Stimulated activated CD4-positive, alpha-beta T cell treated with anti-CD3 and anti-CD28 coated beads, Interleukin-15, amount 100 ng/mL, for 1 hour (primary cell): ENCODE measurements at regions not wholly inside any gene's neighbourhood (a gene's known extent, or its start where the extent isn't known, plus 50 kb on each side); places are given as distances from the start of the nearest gene placed in this dataset.
"Not testable (repeated sequence)": the region's sequence is repeated elsewhere in the genome, so short reads cannot be mapped to it uniquely, and the experiment has no call there.

Experiments
- DNase-seq, 2 donors: peaks; one replicate each; pipeline ENCODE4 v3.0.0-alpha.2; 2020; ENCODE audit warnings: low read depth in 1 of 2, low spot score in 1 of 2

DNA sequence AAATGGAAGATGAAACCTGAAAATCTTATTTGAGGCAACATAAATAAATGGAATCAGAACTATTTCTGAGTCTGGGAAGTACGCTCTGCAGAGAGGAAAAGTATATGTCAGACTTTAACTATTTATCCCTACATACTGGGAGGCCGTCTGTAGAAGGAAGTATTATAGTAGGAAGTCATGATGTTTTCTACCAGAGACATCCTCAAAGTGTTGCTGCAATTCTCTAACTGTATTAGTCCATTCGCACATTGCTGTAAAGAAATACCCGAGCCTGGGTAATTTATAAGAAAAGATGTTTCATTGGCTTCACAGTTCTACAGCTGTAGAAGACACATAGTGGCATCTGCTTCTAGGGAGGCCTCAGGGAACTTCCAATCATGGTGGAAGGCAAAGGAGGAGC is 88.7 kb upstream of the TBL1X start:
- DNase-seq: no peak

DNA sequence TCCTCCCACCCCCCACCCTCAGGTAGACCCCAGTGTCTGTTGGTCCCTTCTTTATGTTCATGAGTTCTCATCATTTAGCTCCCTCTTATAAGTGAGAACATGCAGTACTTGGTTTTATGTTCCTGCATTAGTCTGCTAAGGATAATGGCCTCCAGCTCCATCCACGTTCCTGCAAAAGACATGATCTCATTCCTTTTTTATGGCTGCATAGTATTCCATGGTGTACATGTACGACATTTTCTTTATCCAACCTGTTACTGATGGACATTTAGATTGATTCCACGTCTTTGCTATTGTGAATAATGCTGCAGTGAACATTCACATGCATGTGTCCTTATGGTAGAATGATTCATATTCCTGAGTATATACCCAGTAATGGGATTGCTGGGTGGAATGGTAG is 87.6 kb upstream of the TBL1X start:
- DNase-seq: not testable (repeated sequence)

DNA sequence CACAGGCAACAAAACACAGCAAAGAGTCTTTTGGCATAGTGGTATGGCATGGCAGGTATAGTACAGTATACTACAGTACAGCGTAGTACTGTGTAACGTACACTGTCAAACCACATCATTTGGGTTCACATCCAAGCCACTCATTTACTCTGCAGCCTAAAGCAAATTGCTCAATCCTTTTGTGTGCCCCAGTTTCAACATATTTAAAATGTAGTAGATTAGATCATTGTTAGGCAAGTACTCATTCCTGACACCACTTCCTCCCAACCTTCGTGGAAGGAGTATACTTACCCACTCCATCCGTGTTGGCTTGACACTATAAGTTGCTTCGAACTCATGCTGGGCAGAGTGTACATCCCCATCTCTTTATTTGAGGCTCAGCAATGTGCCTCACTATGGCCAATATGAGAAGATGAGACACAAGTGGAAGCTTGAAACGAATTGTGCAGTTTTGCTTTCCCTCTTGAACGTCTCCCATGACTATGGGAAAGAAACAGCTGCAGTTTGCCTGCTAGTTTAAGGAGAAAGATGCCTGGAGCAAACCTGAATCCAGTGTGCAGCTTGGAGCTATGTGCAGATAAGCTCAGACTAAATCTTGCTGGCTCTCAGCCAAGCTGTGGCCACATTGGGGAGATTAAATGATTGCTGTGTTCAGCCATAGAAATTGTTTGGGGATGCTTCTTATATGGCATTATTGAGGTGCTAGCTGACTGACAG is 85.7 kb upstream of the TBL1X start:
- DNase-seq: no peak

DNA sequence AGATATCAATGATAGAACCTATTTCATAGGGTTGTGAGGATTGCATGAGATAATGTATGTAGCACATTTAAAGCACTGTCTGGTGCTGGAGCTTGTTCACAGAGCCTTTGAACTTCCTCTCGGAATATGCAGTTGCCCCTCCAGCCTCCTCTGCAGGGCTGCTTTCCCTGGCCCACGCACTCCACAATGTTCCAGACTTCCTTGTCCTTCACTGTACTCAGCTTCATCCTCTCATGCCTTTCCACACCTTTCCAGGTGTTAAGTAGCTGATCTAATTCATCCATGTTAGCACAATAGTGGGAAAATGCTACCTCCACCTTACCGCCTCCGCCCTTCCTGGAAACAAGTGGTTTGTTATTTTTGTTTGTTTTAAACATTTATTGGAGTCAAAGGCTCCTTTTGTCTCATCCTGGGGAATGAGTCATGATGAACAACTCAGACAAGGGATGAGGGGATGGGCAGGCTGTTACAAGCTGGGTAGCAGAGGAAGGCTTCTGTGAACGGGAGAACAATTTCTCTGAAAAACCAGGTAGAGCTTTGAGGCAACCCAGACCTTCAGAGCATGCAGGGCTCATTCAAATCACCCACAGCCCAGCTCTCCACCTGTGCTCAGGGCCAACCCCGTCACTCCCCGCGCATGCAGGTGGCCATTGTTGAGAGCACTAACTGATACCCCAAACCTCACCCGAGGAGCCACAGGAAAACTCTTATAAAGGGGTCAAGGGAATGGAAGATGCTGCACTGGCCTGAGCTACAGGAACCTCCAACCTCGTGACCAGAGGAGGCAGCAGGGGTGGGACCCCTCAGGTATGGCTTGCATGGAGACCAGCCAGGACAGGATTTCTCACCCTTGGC is 84.9 kb upstream of the TBL1X start:
- no peak for DNase-seq

DNA sequence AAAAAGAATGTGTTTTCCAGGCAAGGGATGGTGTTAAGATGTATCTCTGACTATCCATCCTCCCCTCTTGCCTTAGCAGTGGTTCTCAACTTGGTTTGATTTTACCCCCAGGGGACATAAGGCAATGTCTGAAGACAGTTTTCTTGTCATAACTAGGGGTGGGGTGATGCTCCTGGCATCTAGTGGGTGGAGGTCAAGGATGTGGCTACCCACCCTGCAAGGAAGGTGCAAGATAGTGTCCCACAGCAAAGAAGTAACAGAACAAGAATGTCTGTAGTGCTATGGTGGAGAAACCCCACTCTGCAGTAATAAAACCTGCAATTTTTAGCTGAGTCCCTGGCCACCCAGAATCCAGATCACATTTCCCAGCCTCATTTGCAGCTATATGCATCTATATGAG is 81.2 kb upstream of the TBL1X start:
- no peak for DNase-seq

DNA sequence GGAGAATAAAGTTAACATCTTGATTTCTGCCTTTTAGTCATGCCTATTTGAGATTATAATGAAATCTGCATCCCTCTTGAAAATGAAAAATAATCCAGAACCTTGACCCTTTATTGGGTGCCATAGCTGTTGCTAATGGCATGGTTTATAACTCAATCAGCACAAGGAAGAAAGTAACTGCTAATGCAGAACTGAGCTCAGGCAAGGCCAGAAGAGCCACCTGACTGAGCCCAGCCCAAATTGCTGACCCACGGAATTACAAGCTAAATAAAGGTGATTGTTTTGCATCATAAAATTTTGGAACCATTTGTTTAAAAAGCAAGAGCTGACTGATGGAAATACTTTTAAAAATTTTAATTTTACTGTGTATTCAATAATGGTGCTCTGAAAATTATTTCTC is 76.4 kb upstream of the TBL1X start:
- no peak for DNase-seq

DNA sequence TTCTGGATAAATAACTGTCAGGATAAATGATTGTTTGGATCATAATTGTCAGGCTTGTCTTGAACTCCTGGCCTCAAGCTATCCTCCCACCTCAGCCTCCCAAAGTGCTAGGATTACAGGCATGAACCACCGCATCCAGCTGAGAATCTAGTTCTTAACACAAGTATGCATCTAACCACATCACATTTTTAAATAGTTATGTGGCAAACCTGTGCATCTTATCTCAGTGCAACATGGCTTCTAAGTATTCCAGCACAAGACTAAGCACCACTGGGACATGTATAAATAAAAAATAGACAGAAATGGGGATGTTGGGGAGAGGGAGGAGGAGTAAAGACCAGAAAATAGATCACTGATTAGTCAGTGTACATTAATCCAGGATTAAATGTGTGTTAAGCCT is 74.7 kb upstream of the TBL1X start:
- DNase-seq: no peak

DNA sequence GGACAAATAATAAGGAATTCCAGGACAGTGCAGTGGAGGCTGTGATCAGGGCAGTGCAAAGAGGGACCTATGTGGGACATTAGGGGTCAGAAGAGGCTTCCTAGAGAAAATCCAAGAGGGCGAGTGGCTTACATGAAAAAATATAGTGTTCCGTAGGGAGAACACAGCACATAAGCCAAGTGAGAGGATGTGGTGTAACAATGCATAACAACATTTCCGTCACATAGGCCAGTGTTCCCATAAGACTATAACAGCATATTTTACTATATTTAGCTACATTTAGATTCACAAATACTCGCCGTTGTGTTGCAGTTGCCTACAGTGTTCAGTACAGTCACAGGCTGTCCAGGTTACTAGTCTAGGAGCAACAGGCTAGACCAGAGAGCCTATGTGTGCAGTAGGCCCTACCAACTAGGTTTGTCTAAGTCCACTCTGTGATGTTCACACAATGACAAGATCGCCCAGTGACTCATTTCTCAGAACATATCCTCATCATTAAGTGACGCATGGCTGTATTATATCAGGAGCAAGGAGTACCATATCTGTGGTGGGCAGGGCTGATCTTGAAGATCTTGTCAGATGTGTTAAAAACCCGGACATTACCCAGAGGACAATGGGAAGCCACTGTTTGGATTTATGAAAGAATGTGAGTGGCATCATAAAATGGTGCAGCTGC is 74.0 kb upstream of the TBL1X start:
- DNase-seq: no peak

DNA sequence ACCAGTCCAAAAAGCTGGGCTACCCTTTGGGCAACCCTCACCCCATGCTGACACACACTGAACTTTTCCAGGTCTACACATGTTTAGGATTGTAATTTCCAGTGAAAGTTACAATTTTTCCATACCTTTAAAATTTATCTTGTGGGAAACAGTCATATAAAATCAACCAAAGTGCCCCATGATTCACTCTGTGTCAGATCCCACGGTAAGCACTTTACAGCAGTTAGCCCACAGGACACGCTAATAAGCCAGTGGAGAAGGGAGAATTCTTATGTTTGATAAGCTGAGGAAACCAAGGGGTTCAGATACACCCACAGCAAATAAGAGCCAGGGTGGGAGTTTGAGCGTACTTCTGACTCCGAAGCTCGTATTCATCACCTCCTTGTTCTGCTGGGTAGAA is 72.4 kb upstream of the TBL1X start:
- DNase-seq: no peak

DNA sequence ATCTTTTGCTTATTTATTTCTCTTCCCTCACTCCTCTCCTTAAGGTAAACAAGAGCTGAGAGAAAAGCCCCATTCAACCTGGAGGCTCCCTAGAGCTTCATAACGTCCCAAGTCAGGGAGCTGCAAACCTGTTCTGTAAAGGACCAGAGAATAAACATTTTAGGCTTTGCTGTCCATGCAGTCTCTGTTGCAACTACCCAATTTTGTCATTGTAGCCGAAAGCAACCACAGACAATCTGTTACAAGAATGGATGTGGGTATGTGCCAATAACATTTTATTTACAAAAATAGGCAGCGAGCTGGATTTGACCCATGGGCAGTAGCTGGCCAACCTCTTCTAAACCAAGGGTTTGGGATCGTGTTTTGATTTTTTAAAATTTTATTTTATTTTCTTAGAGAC is 71.3 kb upstream of the TBL1X start:
- no peak for DNase-seq

DNA sequence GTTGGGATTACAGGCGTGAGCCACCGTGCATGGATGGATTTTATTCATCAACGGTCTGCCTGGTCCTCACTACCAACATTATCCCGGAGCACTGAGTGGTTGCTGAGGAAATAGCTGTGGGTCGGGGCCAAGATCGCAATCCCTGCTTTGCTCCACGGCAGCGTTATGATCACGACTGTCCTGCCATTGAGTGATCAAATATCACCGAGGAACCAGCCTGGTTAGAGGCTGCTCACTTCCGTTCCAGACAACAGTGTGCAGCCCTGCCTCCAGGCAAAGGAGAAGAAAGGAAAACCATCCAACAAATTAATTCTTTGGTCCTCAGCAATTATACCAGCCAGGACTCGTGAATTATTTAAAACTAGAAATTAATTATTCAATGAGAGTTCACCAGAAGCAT is 70.6 kb upstream of the TBL1X start:
- DNase-seq: no peak

DNA sequence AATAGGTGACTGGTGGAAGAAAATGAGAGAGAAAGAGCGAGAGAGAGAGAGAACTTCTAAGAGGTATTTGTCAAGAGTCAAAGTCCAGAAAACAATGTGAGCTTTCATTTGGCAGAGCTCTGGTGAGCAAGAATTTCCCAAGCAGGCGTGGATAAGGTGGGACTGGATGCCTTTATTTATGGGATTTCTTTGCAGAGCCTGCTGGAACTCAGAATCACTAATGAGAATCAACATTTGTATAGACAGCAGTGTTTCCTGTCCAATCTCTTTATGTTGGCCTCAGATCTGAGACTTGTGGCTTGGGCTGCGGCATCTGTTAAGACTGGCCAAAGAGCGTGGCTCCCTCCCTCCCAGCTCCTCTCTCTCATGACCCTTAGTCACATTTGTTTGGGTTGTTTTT is 67.9 kb upstream of the TBL1X start:
- DNase-seq: no peak

DNA sequence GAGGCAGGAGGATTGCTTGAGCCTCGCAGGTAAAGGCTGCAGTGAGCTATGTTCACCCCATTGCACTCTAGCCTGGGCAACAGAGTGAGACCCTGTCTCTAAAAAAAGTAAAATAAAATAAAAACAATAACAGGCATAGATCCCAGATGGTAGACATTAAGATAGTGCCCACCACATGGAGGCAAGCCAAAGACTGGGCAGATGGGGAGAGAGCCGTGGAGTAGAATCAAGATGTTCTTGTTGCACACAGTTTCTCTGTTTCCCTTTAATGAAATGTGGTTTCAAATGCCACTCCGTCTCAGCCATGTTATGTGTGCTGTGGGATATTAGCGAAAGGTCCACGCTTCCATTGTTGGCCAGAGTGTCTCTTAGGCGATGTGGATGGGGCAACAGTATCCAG is 63.8 kb upstream of the TBL1X start:
- no peak for DNase-seq

DNA sequence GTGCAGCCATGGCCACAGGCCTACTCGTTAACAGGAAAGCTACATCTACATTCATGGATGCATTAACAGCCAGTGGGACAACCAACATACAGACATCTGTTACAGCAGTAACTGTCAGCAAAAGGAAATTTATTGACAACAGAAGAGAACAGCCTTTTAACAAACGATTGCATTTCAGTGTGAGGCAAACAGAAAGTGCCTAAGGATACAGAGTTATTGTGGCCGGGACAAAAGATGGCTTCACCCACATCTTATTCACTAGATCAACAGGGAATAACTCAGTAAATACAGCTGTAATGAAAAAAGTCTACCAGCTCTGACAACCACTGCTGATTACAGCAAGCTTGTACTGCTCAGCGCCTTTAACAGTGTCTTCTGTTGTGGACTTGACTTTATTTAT is 61.5 kb upstream of the TBL1X start:
- no peak for DNase-seq

DNA sequence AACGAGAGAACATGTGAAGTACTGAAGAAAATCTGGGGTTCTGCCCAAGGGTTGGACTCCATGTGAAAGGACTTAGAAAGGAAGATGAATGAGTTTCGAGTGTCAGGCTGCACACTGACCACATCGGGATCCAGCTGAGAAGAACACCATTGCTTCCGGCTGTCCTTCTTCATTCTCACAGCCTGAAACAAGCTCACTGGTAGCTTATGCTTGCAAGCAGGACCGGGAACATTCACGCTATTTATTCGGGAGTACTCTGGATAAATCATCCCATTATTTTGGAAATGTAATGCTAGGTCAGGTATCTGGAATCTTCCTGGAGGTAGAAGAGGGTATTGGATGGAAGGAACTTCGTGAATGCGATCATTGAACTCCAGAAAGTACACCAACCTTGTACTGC is 59.2 kb upstream of the TBL1X start:
- DNase-seq: not testable (repeated sequence)

DNA sequence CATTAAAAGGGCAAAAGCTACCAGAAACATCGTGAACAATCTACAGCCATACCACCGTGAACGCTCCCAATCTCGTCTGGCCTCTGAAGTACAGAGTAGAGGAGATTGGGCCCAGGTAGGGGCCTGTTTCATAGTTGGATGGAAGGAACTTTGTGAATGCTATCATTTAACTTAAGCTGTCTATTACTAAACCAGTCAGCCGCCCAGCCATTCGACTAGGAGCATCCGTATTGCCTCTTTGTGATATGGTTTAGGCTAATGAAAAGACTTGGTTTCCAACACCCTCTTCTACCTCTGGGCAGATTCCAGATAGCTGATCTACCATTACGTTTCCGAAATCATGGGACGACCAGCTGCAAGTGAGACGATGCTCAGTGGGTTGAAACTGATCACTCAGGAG is 54.0 kb upstream of the TBL1X start:
- DNase-seq: not testable (repeated sequence)

DNA sequence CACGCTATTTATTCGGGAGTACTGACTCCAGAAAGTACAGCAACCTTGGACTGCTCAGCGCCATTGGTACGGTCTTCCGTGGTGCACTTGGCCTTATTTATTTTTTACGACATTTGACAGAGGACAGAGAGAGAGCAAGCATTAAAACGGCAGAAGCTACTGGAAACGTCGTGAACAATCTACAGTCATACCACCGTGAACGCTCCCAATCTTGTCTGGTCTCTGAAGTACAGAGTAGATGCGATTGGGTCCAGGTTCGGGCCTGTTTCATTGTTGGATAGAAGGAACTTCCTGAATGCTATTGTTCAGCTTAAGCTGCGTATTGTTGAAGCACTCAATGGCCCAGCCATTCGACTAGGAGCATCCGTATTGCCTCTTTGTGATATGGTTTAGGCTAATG is 53.2 kb upstream of the TBL1X start:
- not testable (repeated sequence) for DNase-seq

DNA sequence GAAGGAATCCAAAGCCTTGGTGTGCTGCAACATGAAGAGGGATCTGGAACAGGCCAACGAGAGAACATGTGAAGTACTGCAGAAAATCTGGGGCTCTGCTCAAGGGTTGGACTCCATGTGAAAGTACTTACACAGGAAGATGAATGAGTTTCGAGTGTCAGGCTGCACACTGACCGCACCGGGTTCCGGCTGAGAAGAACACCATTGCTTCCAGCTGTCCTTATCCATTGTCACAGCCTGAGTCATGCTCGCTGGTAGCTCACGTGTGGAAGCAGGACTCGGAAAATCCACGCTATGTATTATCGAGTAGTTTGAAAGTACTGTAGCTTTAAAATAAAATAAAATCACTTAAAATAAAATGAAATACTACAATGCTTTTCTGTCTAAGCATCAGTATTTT is 50.4 kb upstream of the TBL1X start:
- no peak for DNase-seq
